ENCODE measurements at regions not wholly inside any gene's neighbourhood (a gene's known extent, or its start where the extent isn't known, plus 50 kb on each side); places are given as distances from the start of the nearest gene placed in this dataset.

DNA sequence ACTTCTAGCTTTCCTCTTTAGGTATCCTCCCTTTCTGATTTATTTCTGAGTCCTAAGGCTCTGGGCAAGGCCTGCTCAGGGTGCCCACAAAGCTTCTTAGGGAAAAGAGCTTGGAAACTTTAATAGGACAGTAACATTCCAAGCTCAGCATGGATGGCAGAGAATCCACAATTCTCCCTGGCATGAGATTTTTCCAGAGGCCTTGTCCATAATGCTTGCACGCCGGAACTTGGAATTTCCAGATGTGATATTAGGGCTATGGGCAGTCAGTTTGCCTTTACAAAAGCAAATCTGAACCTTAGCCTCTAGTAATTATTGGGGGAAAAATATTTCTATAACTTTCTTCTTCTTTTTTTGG is 139.0 kb upstream of the RBMS3 start:
- no peaks in the 10 kb centered on the region for H3K27me3 Mint-ChIP-seq (ENCODE audit: unreplicated experiment)
- no peaks in the 10 kb centered on the region for H3K36me3 Mint-ChIP-seq (ENCODE audit: insufficient read depth, unreplicated experiment)
- H3K9me3 Mint-ChIP-seq (ENCODE audit: low read depth, unreplicated experiment) = no peaks in the 10 kb centered on the region
- no TSS peak for BruUV-seq (replicated peaks)
- H3K4me3 Mint-ChIP-seq (ENCODE audit: low read depth, unreplicated experiment) = no peak overlapping the region
- CTCF ChIA-PET = no interaction called here
- TF ChIP-seq, protein P1, sequence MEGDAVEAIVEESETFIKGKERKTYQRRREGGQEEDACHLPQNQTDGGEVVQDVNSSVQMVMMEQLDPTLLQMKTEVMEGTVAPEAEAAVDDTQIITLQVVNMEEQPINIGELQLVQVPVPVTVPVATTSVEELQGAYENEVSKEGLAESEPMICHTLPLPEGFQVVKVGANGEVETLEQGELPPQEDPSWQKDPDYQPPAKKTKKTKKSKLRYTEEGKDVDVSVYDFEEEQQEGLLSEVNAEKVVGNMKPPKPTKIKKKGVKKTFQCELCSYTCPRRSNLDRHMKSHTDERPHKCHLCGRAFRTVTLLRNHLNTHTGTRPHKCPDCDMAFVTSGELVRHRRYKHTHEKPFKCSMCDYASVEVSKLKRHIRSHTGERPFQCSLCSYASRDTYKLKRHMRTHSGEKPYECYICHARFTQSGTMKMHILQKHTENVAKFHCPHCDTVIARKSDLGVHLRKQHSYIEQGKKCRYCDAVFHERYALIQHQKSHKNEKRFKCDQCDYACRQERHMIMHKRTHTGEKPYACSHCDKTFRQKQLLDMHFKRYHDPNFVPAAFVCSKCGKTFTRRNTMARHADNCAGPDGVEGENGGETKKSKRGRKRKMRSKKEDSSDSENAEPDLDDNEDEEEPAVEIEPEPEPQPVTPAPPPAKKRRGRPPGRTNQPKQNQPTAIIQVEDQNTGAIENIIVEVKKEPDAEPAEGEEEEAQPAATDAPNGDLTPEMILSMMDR (IDR thresholded peaks at IDR 0.05; ENCODE audit: unreplicated experiment) = no peak
- intact Hi-C loops (cut with micrococcal nuclease; ENCODE audit: unreplicated experiment) = no loop called here
- no peak for DNase-seq
- H3K27ac Mint-ChIP-seq (ENCODE audit: unreplicated experiment) = no peak overlapping the region
- H3K4me1 Mint-ChIP-seq (ENCODE audit: low read depth, unreplicated experiment) = no peaks in the 10 kb centered on the region

DNA sequence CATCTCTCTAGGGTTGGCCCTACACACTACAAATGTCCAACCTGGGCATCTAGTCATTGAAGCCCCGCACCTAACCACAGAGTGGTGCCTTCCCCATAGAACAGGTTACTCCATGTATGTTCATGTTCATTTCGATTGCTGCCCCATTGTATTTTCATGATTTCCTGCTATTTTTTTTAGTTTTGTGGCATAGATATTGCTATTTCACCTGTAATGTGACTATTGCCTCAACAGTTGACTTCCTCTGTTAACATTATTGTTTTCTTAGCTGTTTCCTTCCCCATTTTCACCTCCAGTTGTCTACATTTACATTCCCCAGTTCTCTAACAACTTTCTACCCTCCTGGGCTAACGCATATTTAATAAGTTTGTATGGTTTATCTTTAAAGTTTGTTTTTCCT is 137.7 kb upstream of the RBMS3 start:
- no peaks in the 10 kb centered on the region for H3K36me3 Mint-ChIP-seq (ENCODE audit: insufficient read depth, unreplicated experiment)
- no TSS peak for BruUV-seq (replicated peaks)
- H3K4me1 Mint-ChIP-seq (ENCODE audit: low read depth, unreplicated experiment) = no peaks in the 10 kb centered on the region
- TF ChIP-seq, protein P1 (IDR thresholded peaks at IDR 0.05; ENCODE audit: unreplicated experiment) = no peak
- H3K27me3 Mint-ChIP-seq (ENCODE audit: unreplicated experiment) = no peaks in the 10 kb centered on the region
- H3K4me3 Mint-ChIP-seq (ENCODE audit: low read depth, unreplicated experiment) = no peak overlapping the region
- no peak for DNase-seq
- H3K27ac Mint-ChIP-seq (ENCODE audit: unreplicated experiment) = no peak overlapping the region
- H3K9me3 Mint-ChIP-seq (ENCODE audit: low read depth, unreplicated experiment) = no peaks in the 10 kb centered on the region
- CTCF ChIA-PET = no interaction called here
- intact Hi-C loops (cut with micrococcal nuclease; ENCODE audit: unreplicated experiment) = no loop called here

DNA sequence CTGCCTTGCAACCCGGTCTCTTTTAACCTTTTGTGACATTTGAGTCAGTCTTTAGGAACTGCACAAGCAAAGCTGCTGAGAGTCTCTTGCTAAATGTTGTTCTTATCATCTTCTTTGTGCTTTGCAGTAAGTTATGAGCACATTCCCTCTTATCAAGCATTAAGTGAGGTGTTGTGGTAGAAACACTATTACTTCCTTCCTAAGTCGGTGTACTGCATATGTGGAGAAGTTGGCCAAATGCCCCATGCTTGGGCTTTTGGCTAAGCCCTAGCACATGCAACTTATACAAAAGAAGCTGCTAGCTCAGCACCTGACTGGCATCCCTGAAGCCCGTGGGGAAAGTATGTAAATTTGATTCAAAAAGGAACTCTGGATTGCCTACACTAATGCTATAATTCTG is 136.5 kb upstream of the RBMS3 start:
- intact Hi-C loops (cut with micrococcal nuclease; ENCODE audit: unreplicated experiment) = no loop called here
- Mint-ChIP-seq H3K9me3 (ENCODE audit: low read depth, unreplicated experiment) (no peaks in the 10 kb centered on the region), H3K27ac (ENCODE audit: unreplicated experiment) (no peak overlapping the region), H3K4me1 (ENCODE audit: low read depth, unreplicated experiment) (no peaks in the 10 kb centered on the region), H3K4me3 (ENCODE audit: low read depth, unreplicated experiment) (no peak overlapping the region), H3K36me3 (ENCODE audit: insufficient read depth, unreplicated experiment) (no peaks in the 10 kb centered on the region), H3K27me3 (ENCODE audit: unreplicated experiment) (no peaks in the 10 kb centered on the region)
- TF ChIP-seq, protein P1 (IDR thresholded peaks at IDR 0.05; ENCODE audit: unreplicated experiment) = no peak
- CTCF ChIA-PET = no interaction called here
- no peak for DNase-seq
- no TSS peak for BruUV-seq (replicated peaks)

DNA sequence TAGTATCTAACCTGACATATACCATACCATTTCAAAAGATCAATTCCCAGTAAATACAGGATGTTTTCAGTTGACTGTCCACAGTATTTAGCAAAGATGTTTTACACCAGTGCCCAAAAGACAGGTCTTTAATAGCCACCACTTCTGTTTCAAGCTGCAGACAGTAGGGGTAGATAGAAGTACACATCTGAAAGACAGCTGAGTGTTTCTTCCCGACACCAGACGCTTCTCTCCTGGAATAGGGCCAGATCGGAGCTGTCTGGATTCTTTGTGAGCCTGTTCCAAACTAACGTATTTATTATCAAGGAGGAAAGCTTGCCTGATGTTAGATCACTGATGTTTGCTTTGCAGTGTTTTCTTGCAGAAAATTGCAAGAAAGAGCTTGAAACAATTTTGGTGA is 136.1 kb upstream of the RBMS3 start:
- no peaks in the 10 kb centered on the region for H3K36me3 Mint-ChIP-seq (ENCODE audit: insufficient read depth, unreplicated experiment)
- DNase-seq = no peak
- no TSS peak for BruUV-seq (replicated peaks)
- H3K27me3 Mint-ChIP-seq (ENCODE audit: unreplicated experiment) = no peaks in the 10 kb centered on the region
- no peak overlapping the region for H3K27ac Mint-ChIP-seq (ENCODE audit: unreplicated experiment)
- intact Hi-C loops (cut with micrococcal nuclease; ENCODE audit: unreplicated experiment) = no loop called here
- CTCF ChIA-PET = no interaction called here
- H3K9me3 Mint-ChIP-seq (ENCODE audit: low read depth, unreplicated experiment) = no peaks in the 10 kb centered on the region
- no peaks in the 10 kb centered on the region for H3K4me1 Mint-ChIP-seq (ENCODE audit: low read depth, unreplicated experiment)
- H3K4me3 Mint-ChIP-seq (ENCODE audit: low read depth, unreplicated experiment) = no peak overlapping the region
- TF ChIP-seq, protein P1 (IDR thresholded peaks at IDR 0.05; ENCODE audit: unreplicated experiment) = no peak

- no peaks in the 10 kb centered on the region for H3K4me1 Mint-ChIP-seq (ENCODE audit: low read depth, unreplicated experiment)
- H3K27ac Mint-ChIP-seq (ENCODE audit: unreplicated experiment) = no peak overlapping the region
- BruUV-seq (replicated peaks) = no TSS peak
- TF ChIP-seq, protein P1 (IDR thresholded peaks at IDR 0.05; ENCODE audit: unreplicated experiment) = no peak
- no peaks in the 10 kb centered on the region for H3K27me3 Mint-ChIP-seq (ENCODE audit: unreplicated experiment)
- H3K4me3 Mint-ChIP-seq (ENCODE audit: low read depth, unreplicated experiment) = no peak overlapping the region
- intact Hi-C loops (cut with micrococcal nuclease; ENCODE audit: unreplicated experiment) = no loop called here
- CTCF ChIA-PET = no interaction called here
- DNase-seq = no peak
- no peaks in the 10 kb centered on the region for H3K9me3 Mint-ChIP-seq (ENCODE audit: low read depth, unreplicated experiment)
- H3K36me3 Mint-ChIP-seq (ENCODE audit: insufficient read depth, unreplicated experiment) = no peaks in the 10 kb centered on the region
Measured at GRCh38 chr3:29145360-29145759, 135.5 kb upstream of the RBMS3 start.

Measured in Calu3 (cell line).